ENCODE measurements at regions not wholly inside any gene's neighbourhood (a gene's known extent, or its start where the extent isn't known, plus 50 kb on each side); places are given as distances from the start of the nearest gene placed in this dataset.

DNA sequence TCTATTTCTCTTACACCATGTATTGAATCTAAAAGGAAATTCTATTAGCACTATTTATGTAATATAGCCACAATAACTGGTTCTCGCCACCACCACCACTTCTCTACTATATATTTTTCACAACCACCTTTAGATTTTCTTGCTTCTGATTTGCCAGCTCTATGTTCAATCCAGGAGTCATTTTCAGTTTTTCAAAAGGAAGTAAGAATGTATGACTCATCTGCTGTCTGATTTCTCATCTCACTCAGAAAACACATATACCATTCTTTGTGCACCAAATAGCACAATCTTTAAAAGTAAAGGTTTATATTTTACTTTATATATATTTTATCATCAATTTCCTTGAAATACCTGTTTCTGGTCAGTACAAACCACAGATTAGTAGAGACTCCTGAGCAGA, 1127.5 kb downstream of the TAF11L14 start:
- H3K4me3 ChIP-seq (replicated peaks in 1 of 4; ENCODE audit: control extremely low read depth in 1 of 4, insufficient read depth in 1 of 4, low read depth in 3 of 4, low read length in 4 of 4), result no peak overlapping the region
- no peaks in the 10 kb centered on the region for H3K36me3 ChIP-seq (ENCODE audit: control insufficient read depth, insufficient read depth, low read length)

DNA sequence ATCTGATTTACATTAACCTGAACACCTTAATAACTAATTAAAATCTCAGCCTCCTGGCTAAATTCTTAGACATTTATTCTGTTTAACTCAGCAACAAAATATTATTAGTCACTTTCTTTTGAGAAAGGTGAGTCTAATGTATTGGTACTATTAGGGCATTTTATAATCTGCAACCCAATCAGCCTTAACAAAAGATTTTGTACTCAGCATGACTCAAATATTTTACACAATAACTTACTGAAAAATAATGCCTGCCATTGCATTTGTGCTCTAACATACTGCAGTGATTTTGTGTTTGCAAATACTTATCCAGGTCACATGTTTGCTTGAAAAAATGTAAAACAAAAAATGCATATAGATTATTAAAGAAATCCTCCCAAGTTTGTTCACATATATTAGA, 1129.9 kb downstream of the TAF11L14 start:
- Histone ChIP-seq H3K9me3 (ENCODE audit: control insufficient read depth, insufficient read depth, low read depth, low read length) (no peaks in the 10 kb centered on the region), H3K27ac (ENCODE audit: insufficient read depth, low read length) (no peak overlapping the region), H3K36me3 (ENCODE audit: control insufficient read depth, insufficient read depth, low read length) (no peaks in the 10 kb centered on the region), H3K4me3 (replicated peaks in 1 of 4; ENCODE audit: control extremely low read depth in 1 of 4, insufficient read depth in 1 of 4, low read depth in 3 of 4, low read length in 4 of 4) (no peak overlapping the region), H3K79me2 (ENCODE audit: control insufficient read depth, insufficient read depth, low read length) (no peaks in the 10 kb centered on the region), H3K4me2 (ENCODE audit: extremely low read depth, insufficient read depth, low read length) (no peak overlapping the region), H4K20me1 (ENCODE audit: control insufficient read depth, extremely low read depth, insufficient read depth, low read length) (no peaks in the 10 kb centered on the region), H3K9ac (ENCODE audit: insufficient read depth, low read length) (no peak overlapping the region), H3K4me1 (ENCODE audit: control insufficient read depth, extremely low read depth, insufficient read depth, low read length) (no peaks in the 10 kb centered on the region), H3K27me3 (ENCODE audit: control insufficient read depth, insufficient read depth, low read length) (no peaks in the 10 kb centered on the region), H2AFZ (ENCODE audit: low read length) (no peak overlapping the region)
- TF ChIP-seq EZH2 (IDR thresholded peaks at IDR 0.05; ENCODE audit: low read length, missing control alignments), result no peak
- no peak for TF ChIP-seq CTCF (conservative IDR thresholded peaks at IDR 0.05 in 1 of 2, IDR thresholded peaks at IDR 0.05 in 1 of 2; ENCODE audit: low read depth in 1 of 2, low read length in 2 of 2)
- no peak for DNase-seq (ENCODE audit: low read depth in 2 of 2)

More for the DNA sequence above, 1127.5 kb downstream of the TAF11L14 start:
- no peak overlapping the region for H3K4me2 ChIP-seq (ENCODE audit: extremely low read depth, insufficient read depth, low read length)
- H4K20me1 ChIP-seq (ENCODE audit: control insufficient read depth, extremely low read depth, insufficient read depth, low read length), result no peaks in the 10 kb centered on the region
- H3K4me1 ChIP-seq (ENCODE audit: control insufficient read depth, extremely low read depth, insufficient read depth, low read length), result no peaks in the 10 kb centered on the region
- H3K9ac ChIP-seq (ENCODE audit: insufficient read depth, low read length), result no peak overlapping the region
- no peak overlapping the region for H3K27ac ChIP-seq (ENCODE audit: insufficient read depth, low read length)
- H3K79me2 ChIP-seq (ENCODE audit: control insufficient read depth, insufficient read depth, low read length), result no peaks in the 10 kb centered on the region
- no peak overlapping the region for H2AFZ ChIP-seq (ENCODE audit: low read length)
- peak in 1 of 2 donors; percentile 9 for DNase-seq (ENCODE audit: low read depth in 2 of 2)
- no peaks in the 10 kb centered on the region for H3K9me3 ChIP-seq (ENCODE audit: control insufficient read depth, insufficient read depth, low read depth, low read length)
- no peak for TF ChIP-seq EZH2 (IDR thresholded peaks at IDR 0.05; ENCODE audit: low read length, missing control alignments)
- TF ChIP-seq CTCF (conservative IDR thresholded peaks at IDR 0.05 in 1 of 2, IDR thresholded peaks at IDR 0.05 in 1 of 2; ENCODE audit: low read depth in 1 of 2, low read length in 2 of 2), result no peak
- H3K27me3 ChIP-seq (ENCODE audit: control insufficient read depth, insufficient read depth, low read length), result no peaks in the 10 kb centered on the region

DNA sequence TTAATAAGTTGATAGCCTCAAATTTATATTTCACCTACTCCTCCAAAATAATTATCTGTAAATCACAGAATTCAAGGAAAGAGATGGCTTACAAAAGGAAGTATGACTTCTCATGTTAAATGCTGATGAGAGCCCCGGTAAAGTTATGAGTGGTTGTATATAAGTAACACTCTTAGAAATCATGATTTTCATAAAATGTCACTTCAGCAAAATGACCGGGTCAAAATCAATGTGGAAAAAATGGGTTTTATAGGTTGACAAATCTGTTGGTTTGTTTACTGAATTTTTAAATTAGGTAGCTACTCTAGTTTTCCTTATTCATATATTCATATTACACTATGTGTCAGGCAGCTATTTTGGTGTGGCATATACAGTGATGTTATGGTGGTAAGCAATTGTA, 1131.0 kb downstream of the TAF11L14 start:
- no peak for TF ChIP-seq CTCF (conservative IDR thresholded peaks at IDR 0.05 in 1 of 2, IDR thresholded peaks at IDR 0.05 in 1 of 2; ENCODE audit: low read depth in 1 of 2, low read length in 2 of 2)
- no peak for TF ChIP-seq EZH2 (IDR thresholded peaks at IDR 0.05; ENCODE audit: low read length, missing control alignments)
- Histone ChIP-seq H3K4me1 (ENCODE audit: control insufficient read depth, extremely low read depth, insufficient read depth, low read length) (no peaks in the 10 kb centered on the region), H3K27ac (ENCODE audit: insufficient read depth, low read length) (no peak overlapping the region), H2AFZ (ENCODE audit: low read length) (no peak overlapping the region), H3K36me3 (ENCODE audit: control insufficient read depth, insufficient read depth, low read length) (no peaks in the 10 kb centered on the region), H3K4me2 (ENCODE audit: extremely low read depth, insufficient read depth, low read length) (no peak overlapping the region), H3K9ac (ENCODE audit: insufficient read depth, low read length) (no peak overlapping the region), H3K4me3 (replicated peaks in 1 of 4; ENCODE audit: control extremely low read depth in 1 of 4, insufficient read depth in 1 of 4, low read depth in 3 of 4, low read length in 4 of 4) (no peak overlapping the region), H3K27me3 (ENCODE audit: control insufficient read depth, insufficient read depth, low read length) (no peaks in the 10 kb centered on the region), H3K9me3 (ENCODE audit: control insufficient read depth, insufficient read depth, low read depth, low read length) (no peaks in the 10 kb centered on the region), H4K20me1 (ENCODE audit: control insufficient read depth, extremely low read depth, insufficient read depth, low read length) (no peaks in the 10 kb centered on the region), H3K79me2 (ENCODE audit: control insufficient read depth, insufficient read depth, low read length) (no peaks in the 10 kb centered on the region)
- no peak for DNase-seq (ENCODE audit: low read depth in 2 of 2)
